ENCODE measurements at regions not wholly inside any gene's neighbourhood (a gene's known extent, or its start where the extent isn't known, plus 50 kb on each side); places are given as distances from the start of the nearest gene placed in this dataset.

GRCh38 chr12:77439749-77440148, 374.4 kb upstream of the E2F7 start:
- TF ChIP-seq ZNF600 (tag by site-specific recombination; IDR thresholded peaks at IDR 0.05) (no peak), ZBTB11 (tag by site-specific recombination; conservative IDR thresholded peaks at IDR 0.05; ENCODE audit: low read depth) (no peak)
- TF ChIP-seq, protein P1, sequence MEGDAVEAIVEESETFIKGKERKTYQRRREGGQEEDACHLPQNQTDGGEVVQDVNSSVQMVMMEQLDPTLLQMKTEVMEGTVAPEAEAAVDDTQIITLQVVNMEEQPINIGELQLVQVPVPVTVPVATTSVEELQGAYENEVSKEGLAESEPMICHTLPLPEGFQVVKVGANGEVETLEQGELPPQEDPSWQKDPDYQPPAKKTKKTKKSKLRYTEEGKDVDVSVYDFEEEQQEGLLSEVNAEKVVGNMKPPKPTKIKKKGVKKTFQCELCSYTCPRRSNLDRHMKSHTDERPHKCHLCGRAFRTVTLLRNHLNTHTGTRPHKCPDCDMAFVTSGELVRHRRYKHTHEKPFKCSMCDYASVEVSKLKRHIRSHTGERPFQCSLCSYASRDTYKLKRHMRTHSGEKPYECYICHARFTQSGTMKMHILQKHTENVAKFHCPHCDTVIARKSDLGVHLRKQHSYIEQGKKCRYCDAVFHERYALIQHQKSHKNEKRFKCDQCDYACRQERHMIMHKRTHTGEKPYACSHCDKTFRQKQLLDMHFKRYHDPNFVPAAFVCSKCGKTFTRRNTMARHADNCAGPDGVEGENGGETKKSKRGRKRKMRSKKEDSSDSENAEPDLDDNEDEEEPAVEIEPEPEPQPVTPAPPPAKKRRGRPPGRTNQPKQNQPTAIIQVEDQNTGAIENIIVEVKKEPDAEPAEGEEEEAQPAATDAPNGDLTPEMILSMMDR (tag by site-specific recombination; IDR thresholded peaks at IDR 0.05), result no peak

Measured in HEK293 (cell line).